NCI-H226 (cell line): ENCODE measurements at regions not wholly inside any gene's neighbourhood (a gene's known extent, or its start where the extent isn't known, plus 50 kb on each side); places are given as distances from the start of the nearest gene placed in this dataset.
A peak's percentile ranks its signal among the peaks of the same experiment; 100 is the strongest.

Source experiments
- DNase-seq: peaks from one replicate; pipeline ENCODE4 v3.0.0-alpha.2; 2015

GRCh38 chr13:82664183-82664582 is 1218.1 kb downstream of the SLITRK1 start:
- no peak for DNase-seq

GRCh38 chr13:82661126-82661525 is 1221.1 kb downstream of the SLITRK1 start:
- no peak for DNase-seq

- DNase-seq: no peak
These were observed 1223.5 kb downstream of the SLITRK1 start for GRCh38 chr13:82658811-82659210.

- no peak for DNase-seq
These were observed 1224.8 kb downstream of the SLITRK1 start for GRCh38 chr13:82657471-82657870.

GRCh38 chr13:82654861-82655855 is 1227.1 kb downstream of the SLITRK1 start:
- no peak for DNase-seq

GRCh38 chr13:82654143-82654542 is 1228.1 kb downstream of the SLITRK1 start:
- DNase-seq: no peak

GRCh38 chr13:82647540-82647939 is 1234.7 kb downstream of the SLITRK1 start:
- DNase-seq: no peak

- DNase-seq: peak; percentile 36
These were observed 1246.2 kb downstream of the SLITRK1 start for GRCh38 chr13:82636119-82636518.

- DNase-seq: no peak
These were observed 1247.3 kb downstream of the SLITRK1 start for GRCh38 chr13:82634946-82635345.

- DNase-seq: no peak
These were observed 1255.1 kb downstream of the SLITRK1 start for GRCh38 chr13:82627183-82627582.

GRCh38 chr13:82625717-82626116 is 1256.6 kb downstream of the SLITRK1 start:
- no peak for DNase-seq

GRCh38 chr13:82615043-82615442 is 1267.2 kb downstream of the SLITRK1 start:
- no peak for DNase-seq

GRCh38 chr13:82614086-82614485 is 1268.2 kb downstream of the SLITRK1 start:
- DNase-seq: no peak

GRCh38 chr13:82606008-82606407 is 1276.3 kb downstream of the SLITRK1 start:
- DNase-seq: no peak

GRCh38 chr13:82597747-82598146 is 1284.5 kb downstream of the SLITRK1 start:
- no peak for DNase-seq

- no peak for DNase-seq
These were observed 1289.0 kb downstream of the SLITRK1 start for GRCh38 chr13:82593239-82593638.

GRCh38 chr13:82571653-82572052 is 1310.6 kb downstream of the SLITRK1 start:
- no peak for DNase-seq

GRCh38 chr13:82569581-82569980 is 1312.7 kb downstream of the SLITRK1 start:
- DNase-seq: no peak

GRCh38 chr13:82566864-82567263 is 1315.4 kb downstream of the SLITRK1 start:
- no peak for DNase-seq

GRCh38 chr13:82565201-82565600 is 1317.1 kb downstream of the SLITRK1 start:
- DNase-seq: peak; percentile 2

GRCh38 chr13:82560889-82561288 is 1321.4 kb downstream of the SLITRK1 start:
- DNase-seq: no peak

- DNase-seq: no peak
These were observed 1359.4 kb downstream of the SLITRK1 start for GRCh38 chr13:82522872-82523271.

GRCh38 chr13:82506805-82507414 is 1375.4 kb downstream of the SLITRK1 start:
- DNase-seq: no peak

GRCh38 chr13:82501834-82502233 is 1380.4 kb downstream of the SLITRK1 start:
- no peak for DNase-seq
